HepG2 (cell line): ENCODE measurements at regions not wholly inside any gene's neighbourhood (a gene's known extent, or its start where the extent isn't known, plus 50 kb on each side); places are given as distances from the start of the nearest gene placed in this dataset.
A peak's percentile ranks its signal among the peaks of the same experiment; 100 is the strongest.

Experiments used
- ADNP ChIP-seq: sonication (generic); formaldehyde crosslinking; IDR thresholded peaks from 2 replicates; pipeline ENCODE4 v1.4.0; 2020; ENCODE audit warnings: missing genetic modification reagents
- JUND ChIP-seq: sonication (generic); formaldehyde crosslinking; IDR thresholded peaks from 2 replicates; pipeline ENCODE4 v1.8.0; 2022; ENCODE audit warnings: mild to moderate bottlenecking, missing genetic modification reagents
- KAT8 ChIP-seq: IDR thresholded peaks from 2 replicates; pipeline ENCODE4 v1.6.1; 2016; ENCODE audit warnings: missing genetic modification reagents, missing compliant biosample characterization
- MED13 ChIP-seq: sonication (generic); formaldehyde crosslinking; IDR thresholded peaks from 2 replicates; pipeline ENCODE4 v1.5.0; 2020; ENCODE audit warnings: missing genetic modification reagents
- NR2F1 ChIP-seq, 2 experiments: fragments of 450-650 bp in 1 of 2; formaldehyde crosslinking in 1 of 2; IDR thresholded peaks; 2 replicates each; pipeline versions ENCODE4 v1.5.0 to v1.6.1; 2016 to 2020; ENCODE audit warnings: mild to moderate bottlenecking in 1 of 2, missing compliant biosample characterization in 1 of 2, missing genetic modification reagents in 1 of 2, moderate library complexity in 1 of 2
- TARDBP ChIP-seq: sonication (generic); formaldehyde crosslinking; IDR thresholded peaks from 2 replicates; pipeline ENCODE4 v1.8.0; 2022; ENCODE audit warnings: mild to moderate bottlenecking, missing genetic modification reagents
- TGIF2 ChIP-seq: IDR thresholded peaks from 2 replicates; pipeline ENCODE4 v1.6.1; 2016; ENCODE audit warnings: control low read depth, missing compliant biosample characterization
- ZFP36L1 ChIP-seq: sonication (generic); formaldehyde crosslinking; IDR thresholded peaks from 2 replicates; pipeline ENCODE4 v1.8.0; 2022; ENCODE audit warnings: mild to moderate bottlenecking, missing genetic modification reagents, moderate library complexity
- ZHX1 ChIP-seq: sonication (generic); formaldehyde crosslinking; IDR thresholded peaks from 2 replicates; pipeline ENCODE4 v1.8.1; 2022; ENCODE audit warnings: low read depth, mild to moderate bottlenecking, missing genetic modification reagents
- ZIK1 ChIP-seq: sonication (generic); formaldehyde crosslinking; IDR thresholded peaks from 2 replicates; pipeline ENCODE4 v1.5.0; 2020; ENCODE audit warnings: mild to moderate bottlenecking, low read depth, missing genetic modification reagents, borderline replicate concordance
- ZMYM3 ChIP-seq: sonication (generic); formaldehyde crosslinking; IDR thresholded peaks from 2 replicates; pipeline ENCODE4 v1.5.1; 2020; ENCODE audit warnings: mild to moderate bottlenecking, missing genetic modification reagents
- ZNF557 ChIP-seq: sonication (generic); formaldehyde crosslinking; IDR thresholded peaks from 2 replicates; pipeline ENCODE4 v1.4.0; 2020; ENCODE audit warnings: missing genetic modification reagents
- ZNF777 ChIP-seq: sonication (generic); formaldehyde crosslinking; IDR thresholded peaks from 2 replicates; pipeline ENCODE4 v1.4.0; 2020; ENCODE audit warnings: missing genetic modification reagents
- TF ChIP-seq, protein P1 (sequence below): sonication (generic); formaldehyde crosslinking; conservative IDR thresholded peaks from 2 replicates; pipeline ENCODE4 v1.8.0; 2022; ENCODE audit warnings: missing genetic modification reagents
- TF ChIP-seq, protein P2 (sequence below): sonication (generic); formaldehyde crosslinking; IDR thresholded peaks from 2 replicates; pipeline ENCODE4 v1.4.0; 2020; ENCODE audit warnings: missing genetic modification reagents
- TF ChIP-seq, protein P3 (sequence below): sonication (generic); formaldehyde crosslinking; IDR thresholded peaks from 2 replicates; pipeline ENCODE4 v1.5.1; 2020; ENCODE audit warnings: missing genetic modification reagents, mild to moderate bottlenecking, borderline replicate concordance
- TF ChIP-seq, protein P4 (sequence below): sonication (generic); formaldehyde crosslinking; IDR thresholded peaks from 2 replicates; pipeline ENCODE4 v1.8.0; 2023; ENCODE audit warnings: mild to moderate bottlenecking, missing genetic modification reagents
- TF ChIP-seq, protein P5 (sequence below): IDR thresholded peaks from 2 replicates; pipeline ENCODE4 v1.6.1; 2016; ENCODE audit warnings: missing genetic modification reagents, missing compliant biosample characterization

- TF ChIP-seq NR2F1 (CRISPR knock-in tag; IDR thresholded peaks at IDR 0.05) (peak; percentile 39; a peak in 1 of 4 replicates), ZHX1 (peak; percentile 34; the same call in 1 of the 2 replicates), ZMYM3 (CRISPR knock-in tag) (peak; percentile 23), ZIK1 (CRISPR knock-in tag) (no peak), JUND (CRISPR knock-in tag) (peak; percentile 79; the same call in 1 of the 2 replicates), MED13 (CRISPR knock-in tag) (peak; percentile 80), ZNF557 (CRISPR knock-in tag) (peak; percentile 87; the same call in 1 of the 2 replicates), KAT8 (CRISPR knock-in tag) (peak; percentile 52), TGIF2 (CRISPR knock-in tag) (0 out of 2 replicates have a peak, but pooled peaks have one; percentile 41), ADNP (CRISPR knock-in tag) (peak; percentile 48; the same call in 1 of the 2 replicates), TARDBP (CRISPR knock-in tag) (peak; percentile 86), ZNF777 (CRISPR knock-in tag) (0 out of 2 replicates have a peak, but pooled peaks have one; percentile 35), ZFP36L1 (CRISPR knock-in tag) (no peak; the same call in 1 of the 2 replicates)
- TF ChIP-seq, protein P1, sequence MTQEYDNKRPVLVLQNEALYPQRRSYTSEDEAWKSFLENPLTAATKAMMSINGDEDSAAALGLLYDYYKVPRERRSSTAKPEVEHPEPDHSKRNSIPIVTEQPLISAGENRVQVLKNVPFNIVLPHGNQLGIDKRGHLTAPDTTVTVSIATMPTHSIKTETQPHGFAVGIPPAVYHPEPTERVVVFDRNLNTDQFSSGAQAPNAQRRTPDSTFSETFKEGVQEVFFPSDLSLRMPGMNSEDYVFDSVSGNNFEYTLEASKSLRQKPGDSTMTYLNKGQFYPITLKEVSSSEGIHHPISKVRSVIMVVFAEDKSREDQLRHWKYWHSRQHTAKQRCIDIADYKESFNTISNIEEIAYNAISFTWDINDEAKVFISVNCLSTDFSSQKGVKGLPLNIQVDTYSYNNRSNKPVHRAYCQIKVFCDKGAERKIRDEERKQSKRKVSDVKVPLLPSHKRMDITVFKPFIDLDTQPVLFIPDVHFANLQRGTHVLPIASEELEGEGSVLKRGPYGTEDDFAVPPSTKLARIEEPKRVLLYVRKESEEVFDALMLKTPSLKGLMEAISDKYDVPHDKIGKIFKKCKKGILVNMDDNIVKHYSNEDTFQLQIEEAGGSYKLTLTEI, result no peak
- TF ChIP-seq, protein P2, sequence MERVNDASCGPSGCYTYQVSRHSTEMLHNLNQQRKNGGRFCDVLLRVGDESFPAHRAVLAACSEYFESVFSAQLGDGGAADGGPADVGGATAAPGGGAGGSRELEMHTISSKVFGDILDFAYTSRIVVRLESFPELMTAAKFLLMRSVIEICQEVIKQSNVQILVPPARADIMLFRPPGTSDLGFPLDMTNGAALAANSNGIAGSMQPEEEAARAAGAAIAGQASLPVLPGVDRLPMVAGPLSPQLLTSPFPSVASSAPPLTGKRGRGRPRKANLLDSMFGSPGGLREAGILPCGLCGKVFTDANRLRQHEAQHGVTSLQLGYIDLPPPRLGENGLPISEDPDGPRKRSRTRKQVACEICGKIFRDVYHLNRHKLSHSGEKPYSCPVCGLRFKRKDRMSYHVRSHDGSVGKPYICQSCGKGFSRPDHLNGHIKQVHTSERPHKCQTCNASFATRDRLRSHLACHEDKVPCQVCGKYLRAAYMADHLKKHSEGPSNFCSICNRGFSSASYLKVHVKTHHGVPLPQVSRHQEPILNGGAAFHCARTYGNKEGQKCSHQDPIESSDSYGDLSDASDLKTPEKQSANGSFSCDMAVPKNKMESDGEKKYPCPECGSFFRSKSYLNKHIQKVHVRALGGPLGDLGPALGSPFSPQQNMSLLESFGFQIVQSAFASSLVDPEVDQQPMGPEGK (CRISPR knock-in tag), result peak; percentile 80
- TF ChIP-seq, protein P3, sequence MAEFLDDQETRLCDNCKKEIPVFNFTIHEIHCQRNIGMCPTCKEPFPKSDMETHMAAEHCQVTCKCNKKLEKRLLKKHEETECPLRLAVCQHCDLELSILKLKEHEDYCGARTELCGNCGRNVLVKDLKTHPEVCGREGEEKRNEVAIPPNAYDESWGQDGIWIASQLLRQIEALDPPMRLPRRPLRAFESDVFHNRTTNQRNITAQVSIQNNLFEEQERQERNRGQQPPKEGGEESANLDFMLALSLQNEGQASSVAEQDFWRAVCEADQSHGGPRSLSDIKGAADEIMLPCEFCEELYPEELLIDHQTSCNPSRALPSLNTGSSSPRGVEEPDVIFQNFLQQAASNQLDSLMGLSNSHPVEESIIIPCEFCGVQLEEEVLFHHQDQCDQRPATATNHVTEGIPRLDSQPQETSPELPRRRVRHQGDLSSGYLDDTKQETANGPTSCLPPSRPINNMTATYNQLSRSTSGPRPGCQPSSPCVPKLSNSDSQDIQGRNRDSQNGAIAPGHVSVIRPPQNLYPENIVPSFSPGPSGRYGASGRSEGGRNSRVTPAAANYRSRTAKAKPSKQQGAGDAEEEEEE (CRISPR knock-in tag), result no peak
- TF ChIP-seq, protein P4, sequence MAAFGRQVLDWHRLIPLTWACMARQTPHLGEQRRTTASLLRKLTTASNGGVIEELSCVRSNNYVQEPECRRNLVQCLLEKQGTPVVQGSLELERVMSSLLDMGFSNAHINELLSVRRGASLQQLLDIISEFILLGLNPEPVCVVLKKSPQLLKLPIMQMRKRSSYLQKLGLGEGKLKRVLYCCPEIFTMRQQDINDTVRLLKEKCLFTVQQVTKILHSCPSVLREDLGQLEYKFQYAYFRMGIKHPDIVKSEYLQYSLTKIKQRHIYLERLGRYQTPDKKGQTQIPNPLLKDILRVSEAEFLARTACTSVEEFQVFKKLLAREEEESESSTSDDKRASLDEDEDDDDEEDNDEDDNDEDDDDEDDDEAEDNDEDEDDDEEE (CRISPR knock-in tag), result no peak
- TF ChIP-seq, protein P5, sequence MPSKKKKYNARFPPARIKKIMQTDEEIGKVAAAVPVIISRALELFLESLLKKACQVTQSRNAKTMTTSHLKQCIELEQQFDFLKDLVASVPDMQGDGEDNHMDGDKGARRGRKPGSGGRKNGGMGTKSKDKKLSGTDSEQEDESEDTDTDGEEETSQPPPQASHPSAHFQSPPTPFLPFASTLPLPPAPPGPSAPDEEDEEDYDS (CRISPR knock-in tag), result 0 out of 2 replicates have a peak, but pooled peaks have one; percentile 25
These were observed 79.9 kb upstream of the SPTLC3 start (continued) for GRCh38 chr20:12928755-12929401.
